ENCODE measurements at regions not wholly inside any gene's neighbourhood (a gene's known extent, or its start where the extent isn't known, plus 50 kb on each side); places are given as distances from the start of the nearest gene placed in this dataset.
A peak's percentile ranks its signal among the peaks of the same experiment; 100 is the strongest.

DNA sequence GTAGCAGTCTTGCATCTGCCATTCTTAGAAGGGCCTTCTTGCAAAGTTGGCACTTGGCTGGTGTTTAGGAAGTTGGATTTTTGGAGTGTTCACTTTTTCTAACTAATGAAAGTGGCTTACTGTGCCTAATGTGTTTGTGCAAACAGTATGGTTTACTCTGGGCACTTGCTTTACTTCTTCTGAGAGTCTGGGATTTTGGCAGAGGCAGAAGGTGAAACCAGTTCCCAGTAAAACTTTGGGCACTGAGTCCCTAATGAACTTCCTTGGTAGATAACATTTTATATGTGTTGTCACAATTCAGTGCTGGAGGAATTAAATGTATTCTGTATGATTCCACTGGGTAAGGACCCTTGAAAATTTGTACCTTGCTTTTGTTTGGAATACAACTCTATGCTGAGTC lies 155.7 kb downstream of the FAM170A start:
- H3K36me3 ChIP-seq (ENCODE audit: control insufficient read depth in 1 of 2, insufficient read depth in 2 of 2, low read length in 2 of 2) = no peaks in the 10 kb centered on the region
- no peak overlapping the region for H3K27ac ChIP-seq (ENCODE audit: low read depth, low read length)
- no peaks in the 10 kb centered on the region for H3K4me1 ChIP-seq (ENCODE audit: control insufficient read depth in 1 of 2, insufficient read depth in 2 of 2, low read length in 2 of 2)
- no peak overlapping the region for H3K4me3 ChIP-seq (ENCODE audit: low read depth in 1 of 2, low read length in 2 of 2)
- no peaks in the 10 kb centered on the region for H3K9me3 ChIP-seq (ENCODE audit: control insufficient read depth in 1 of 2, low read length in 2 of 2)
- H3K27me3 ChIP-seq (ENCODE audit: control insufficient read depth in 1 of 2, insufficient read depth in 2 of 2, low read length in 2 of 2) = no peaks in the 10 kb centered on the region
- H3K9ac ChIP-seq (ENCODE audit: low read depth in 1 of 2, low read length in 2 of 2) = no peak overlapping the region

DNA sequence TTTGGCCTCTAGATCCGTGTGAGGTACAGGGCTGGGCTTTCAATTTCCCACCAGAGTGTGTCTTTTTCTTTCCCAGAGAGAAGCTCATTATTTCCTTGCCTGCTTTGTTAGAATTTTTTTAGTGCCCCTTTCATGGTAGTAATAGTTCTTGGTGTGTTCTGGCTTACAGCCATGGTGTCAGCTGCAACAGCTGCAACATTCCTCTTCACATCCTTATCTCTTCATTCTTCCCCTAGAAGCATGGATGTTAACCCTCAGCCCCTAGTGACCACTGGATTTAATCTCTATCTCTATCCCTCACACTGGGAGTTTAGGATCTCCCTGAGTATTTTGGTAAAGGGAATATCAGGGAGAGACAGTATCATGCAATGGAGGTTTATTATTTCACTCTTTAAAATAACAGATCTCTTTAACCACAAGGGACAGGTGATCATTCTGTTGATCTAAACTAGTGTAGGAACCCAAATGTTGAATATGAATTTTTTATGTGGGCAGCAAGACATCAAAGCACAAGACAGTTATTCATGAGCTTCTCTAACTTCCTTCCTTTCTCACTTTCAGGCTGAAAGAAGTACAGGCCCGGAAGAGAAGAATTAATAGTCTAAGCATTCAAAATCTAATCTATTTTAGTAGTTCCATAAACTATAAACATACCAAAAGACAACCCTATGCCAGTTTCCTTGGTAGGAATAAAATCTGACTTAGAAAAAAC lies 160.2 kb downstream of the FAM170A start:
- no peaks in the 10 kb centered on the region for H3K9me3 ChIP-seq (ENCODE audit: control insufficient read depth in 1 of 2, low read length in 2 of 2)
- peaks cover 0 to 10% of the 10 kb centered on the region in 2 donors for H3K4me1 ChIP-seq (ENCODE audit: control insufficient read depth in 1 of 2, insufficient read depth in 2 of 2, low read length in 2 of 2)

DNA sequence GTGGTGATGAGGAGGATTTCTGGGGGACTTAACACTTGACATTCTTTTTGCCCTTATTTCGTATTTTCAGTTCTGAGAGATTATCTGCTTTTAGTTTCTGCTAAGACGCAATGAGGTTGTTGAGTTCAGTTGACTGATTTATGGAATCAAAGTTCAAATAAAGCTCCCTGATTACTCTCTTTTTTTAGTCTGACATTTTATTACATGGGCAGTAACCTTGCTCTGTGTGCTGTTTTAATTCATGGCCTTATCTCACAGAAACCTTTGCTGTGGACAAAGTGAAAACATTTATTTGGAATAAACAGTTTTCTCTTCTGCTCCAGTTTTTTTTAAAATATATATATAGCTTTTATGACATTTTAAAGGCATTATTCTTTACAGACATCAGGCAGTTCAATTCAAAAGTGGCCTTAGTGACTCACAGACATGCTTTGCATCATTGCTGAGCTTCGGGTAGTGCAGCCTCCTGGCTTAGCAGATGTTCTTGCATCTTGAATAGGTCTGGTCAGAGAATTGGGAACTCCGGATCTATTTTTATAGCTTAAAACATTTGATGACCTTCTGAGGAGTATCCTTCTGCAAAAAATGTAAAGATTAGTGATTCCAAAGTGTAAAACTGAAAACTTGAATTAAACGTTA lies 162.9 kb downstream of the FAM170A start:
- Histone ChIP-seq H3K27ac (ENCODE audit: low read depth, low read length) (no peak overlapping the region), H3K4me3 (ENCODE audit: low read depth in 1 of 2, low read length in 2 of 2) (peak overlapping the region in 1 of 2 donors; percentile 47), H3K9me3 (ENCODE audit: control insufficient read depth in 1 of 2, low read length in 2 of 2) (no peaks in the 10 kb centered on the region), H3K9ac (ENCODE audit: low read depth in 1 of 2, low read length in 2 of 2) (no peak overlapping the region), H3K4me1 (ENCODE audit: control insufficient read depth in 1 of 2, insufficient read depth in 2 of 2, low read length in 2 of 2) (peaks cover 0 to 10% of the 10 kb centered on the region in 2 donors), H3K36me3 (ENCODE audit: control insufficient read depth in 1 of 2, insufficient read depth in 2 of 2, low read length in 2 of 2) (no peaks in the 10 kb centered on the region), H3K27me3 (ENCODE audit: control insufficient read depth in 1 of 2, insufficient read depth in 2 of 2, low read length in 2 of 2) (no peaks in the 10 kb centered on the region)

More for the DNA sequence above, 160.2 kb downstream of the FAM170A start:
- H3K36me3 ChIP-seq (ENCODE audit: control insufficient read depth in 1 of 2, insufficient read depth in 2 of 2, low read length in 2 of 2) = no peaks in the 10 kb centered on the region
- H3K9ac ChIP-seq (ENCODE audit: low read depth in 1 of 2, low read length in 2 of 2) = no peak overlapping the region
- H3K27ac ChIP-seq (ENCODE audit: low read depth, low read length) = no peak overlapping the region
- no peaks in the 10 kb centered on the region for H3K27me3 ChIP-seq (ENCODE audit: control insufficient read depth in 1 of 2, insufficient read depth in 2 of 2, low read length in 2 of 2)
- no peak overlapping the region for H3K4me3 ChIP-seq (ENCODE audit: low read depth in 1 of 2, low read length in 2 of 2)

DNA sequence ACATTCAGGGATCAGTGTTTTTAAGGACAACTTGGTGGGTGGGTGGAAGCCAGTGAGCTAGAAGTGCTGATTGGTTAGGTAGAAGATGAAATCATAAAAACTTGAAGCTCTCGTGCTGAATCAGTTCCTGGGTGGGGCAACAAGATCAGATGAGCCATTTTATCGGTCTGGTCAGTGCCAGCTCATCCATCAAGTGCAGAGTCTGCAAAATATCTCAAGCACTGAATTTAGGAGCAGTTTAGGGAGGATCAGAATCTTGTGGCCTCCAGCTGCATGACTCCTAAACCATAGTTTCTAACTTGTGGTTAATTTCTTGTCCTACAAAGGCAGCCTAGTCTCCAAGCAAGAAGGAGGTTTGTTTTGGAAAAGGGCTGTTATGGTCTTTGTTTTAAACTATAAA lies 166.4 kb downstream of the FAM170A start:
- no peaks in the 10 kb centered on the region for H3K36me3 ChIP-seq (ENCODE audit: control insufficient read depth in 1 of 2, insufficient read depth in 2 of 2, low read length in 2 of 2)
- no peaks in the 10 kb centered on the region for H3K9me3 ChIP-seq (ENCODE audit: control insufficient read depth in 1 of 2, low read length in 2 of 2)
- H3K4me3 ChIP-seq (ENCODE audit: low read depth in 1 of 2, low read length in 2 of 2) = no peak overlapping the region
- H3K9ac ChIP-seq (ENCODE audit: low read depth in 1 of 2, low read length in 2 of 2) = no peak overlapping the region
- H3K27ac ChIP-seq (ENCODE audit: low read depth, low read length) = no peak overlapping the region
- H3K4me1 ChIP-seq (ENCODE audit: control insufficient read depth in 1 of 2, insufficient read depth in 2 of 2, low read length in 2 of 2) = peaks cover 0 to 10% of the 10 kb centered on the region in 2 donors
- H3K27me3 ChIP-seq (ENCODE audit: control insufficient read depth in 1 of 2, insufficient read depth in 2 of 2, low read length in 2 of 2) = no peaks in the 10 kb centered on the region

DNA sequence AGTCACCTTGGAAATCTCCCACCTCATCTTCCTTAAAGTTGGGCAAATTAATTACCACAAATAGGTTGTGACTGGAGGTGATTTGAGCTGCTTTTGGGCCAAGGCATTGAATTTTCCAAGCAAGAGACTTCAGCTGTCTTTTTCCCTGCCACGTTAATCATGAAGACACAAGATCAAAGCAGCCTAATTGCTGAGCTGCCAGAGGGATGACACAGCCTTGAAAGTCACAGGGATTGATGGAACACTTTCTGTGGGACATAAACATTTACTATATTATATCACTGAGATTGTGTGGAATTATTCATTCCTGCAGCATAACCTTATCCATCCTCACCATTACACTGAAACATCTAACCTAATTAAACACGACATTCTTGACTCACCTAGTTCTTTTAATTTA lies 172.2 kb downstream of the FAM170A start:
- no peaks in the 10 kb centered on the region for H3K27me3 ChIP-seq (ENCODE audit: control insufficient read depth in 1 of 2, insufficient read depth in 2 of 2, low read length in 2 of 2)
- H3K9ac ChIP-seq (ENCODE audit: low read depth in 1 of 2, low read length in 2 of 2) = no peak overlapping the region
- H3K27ac ChIP-seq (ENCODE audit: low read depth, low read length) = no peak overlapping the region
- H3K9me3 ChIP-seq (ENCODE audit: control insufficient read depth in 1 of 2, low read length in 2 of 2) = no peaks in the 10 kb centered on the region
- H3K36me3 ChIP-seq (ENCODE audit: control insufficient read depth in 1 of 2, insufficient read depth in 2 of 2, low read length in 2 of 2) = no peaks in the 10 kb centered on the region
- no peak overlapping the region for H3K4me3 ChIP-seq (ENCODE audit: low read depth in 1 of 2, low read length in 2 of 2)
- H3K4me1 ChIP-seq (ENCODE audit: control insufficient read depth in 1 of 2, insufficient read depth in 2 of 2, low read length in 2 of 2) = no peaks in the 10 kb centered on the region

DNA sequence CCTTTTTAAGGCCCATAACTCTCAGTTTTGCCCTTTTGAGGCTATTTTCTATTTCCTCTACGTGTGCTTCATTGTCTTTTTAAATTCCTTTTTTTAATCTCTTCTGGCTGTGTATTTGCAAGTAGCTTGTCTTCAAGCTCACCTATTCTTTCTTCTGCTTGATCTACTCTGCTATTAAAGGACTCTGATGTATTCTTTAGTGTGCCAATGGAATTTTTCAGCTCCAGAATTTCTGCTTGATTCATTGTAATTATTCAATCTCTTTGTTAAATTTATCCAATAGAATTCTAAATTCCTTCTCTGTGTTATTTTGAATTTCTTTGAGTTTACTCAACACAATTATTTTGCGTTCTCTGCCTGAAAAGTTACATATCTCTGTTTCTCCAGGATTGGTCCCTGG lies 178.7 kb downstream of the FAM170A start:
- no peaks in the 10 kb centered on the region for H3K27me3 ChIP-seq (ENCODE audit: control insufficient read depth in 1 of 2, insufficient read depth in 2 of 2, low read length in 2 of 2)
- no peaks in the 10 kb centered on the region for H3K36me3 ChIP-seq (ENCODE audit: control insufficient read depth in 1 of 2, insufficient read depth in 2 of 2, low read length in 2 of 2)
- H3K4me3 ChIP-seq (ENCODE audit: low read depth in 1 of 2, low read length in 2 of 2) = no peak overlapping the region
- H3K9ac ChIP-seq (ENCODE audit: low read depth in 1 of 2, low read length in 2 of 2) = no peak overlapping the region
- H3K27ac ChIP-seq (ENCODE audit: low read depth, low read length) = no peak overlapping the region
- no peaks in the 10 kb centered on the region for H3K4me1 ChIP-seq (ENCODE audit: control insufficient read depth in 1 of 2, insufficient read depth in 2 of 2, low read length in 2 of 2)
- H3K9me3 ChIP-seq (ENCODE audit: control insufficient read depth in 1 of 2, low read length in 2 of 2) = peaks cover 2 to 5% of the 10 kb centered on the region in 2 donors

DNA sequence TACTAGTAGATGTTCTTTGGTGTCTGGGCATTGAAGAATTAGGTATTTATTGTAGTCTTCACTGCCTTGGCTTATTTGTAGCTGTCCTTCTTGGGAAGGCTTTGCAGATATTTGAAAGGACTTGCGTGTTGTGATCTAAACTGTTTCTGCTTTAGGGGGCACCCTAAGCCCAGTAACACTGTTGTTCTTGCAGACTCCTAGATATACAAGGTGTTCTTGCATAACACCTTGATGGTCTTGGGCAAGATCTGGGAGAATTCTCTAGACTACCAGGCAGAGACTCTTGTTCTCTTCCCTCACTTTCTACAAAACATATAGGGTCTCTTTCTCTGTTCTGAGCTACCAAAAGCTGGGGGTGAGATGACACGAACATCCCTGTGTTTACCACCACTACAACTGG lies 179.1 kb downstream of the FAM170A start:
- H3K36me3 ChIP-seq (ENCODE audit: control insufficient read depth in 1 of 2, insufficient read depth in 2 of 2, low read length in 2 of 2) = no peaks in the 10 kb centered on the region
- no peak overlapping the region for H3K9ac ChIP-seq (ENCODE audit: low read depth in 1 of 2, low read length in 2 of 2)
- no peak overlapping the region for H3K27ac ChIP-seq (ENCODE audit: low read depth, low read length)
- no peaks in the 10 kb centered on the region for H3K27me3 ChIP-seq (ENCODE audit: control insufficient read depth in 1 of 2, insufficient read depth in 2 of 2, low read length in 2 of 2)
- H3K9me3 ChIP-seq (ENCODE audit: control insufficient read depth in 1 of 2, low read length in 2 of 2) = peaks cover 2 to 5% of the 10 kb centered on the region in 2 donors
- H3K4me3 ChIP-seq (ENCODE audit: low read depth in 1 of 2, low read length in 2 of 2) = no peak overlapping the region
- no peaks in the 10 kb centered on the region for H3K4me1 ChIP-seq (ENCODE audit: control insufficient read depth in 1 of 2, insufficient read depth in 2 of 2, low read length in 2 of 2)

DNA sequence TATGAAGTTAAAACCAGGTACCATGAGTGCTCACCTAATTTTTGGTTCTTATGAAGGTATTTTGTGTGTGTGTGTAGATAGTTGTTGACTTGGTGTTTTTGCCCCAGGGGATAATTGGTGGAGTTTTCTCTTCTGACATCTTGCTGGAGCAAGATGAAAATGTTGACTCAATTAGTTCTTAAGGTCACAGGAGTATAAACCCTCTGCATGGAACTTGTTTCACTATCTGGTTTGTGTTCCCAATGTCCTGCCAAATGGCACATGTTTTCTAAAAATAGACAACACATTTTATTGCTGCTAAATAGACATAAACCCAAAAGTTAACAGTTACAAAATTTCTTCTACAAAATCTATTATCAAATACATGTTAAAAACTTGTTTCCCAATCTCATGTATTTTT lies 180.9 kb downstream of the FAM170A start:
- no peak overlapping the region for H3K27ac ChIP-seq (ENCODE audit: low read depth, low read length)
- H3K4me1 ChIP-seq (ENCODE audit: control insufficient read depth in 1 of 2, insufficient read depth in 2 of 2, low read length in 2 of 2) = no peaks in the 10 kb centered on the region
- H3K9me3 ChIP-seq (ENCODE audit: control insufficient read depth in 1 of 2, low read length in 2 of 2) = peaks cover 2 to 5% of the 10 kb centered on the region in 2 donors

DNA sequence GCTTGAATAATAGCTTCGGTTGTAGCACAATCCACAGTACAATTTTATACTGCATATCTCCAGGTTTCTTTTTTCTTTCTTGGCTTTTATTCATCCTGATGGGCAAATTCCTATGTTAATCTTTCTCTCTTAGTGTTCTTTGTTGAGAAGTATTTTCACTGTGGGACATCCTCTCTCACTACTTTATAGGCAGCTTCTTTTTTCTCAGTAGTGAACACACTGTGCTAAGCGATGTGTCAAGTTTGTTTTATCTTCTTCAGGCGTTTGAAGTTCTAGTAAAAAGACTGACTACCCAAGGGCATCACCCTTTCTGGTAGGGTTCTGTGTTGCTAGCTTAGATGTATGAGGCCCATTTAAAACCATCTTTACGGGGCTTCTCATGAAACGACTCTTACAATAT lies 182.1 kb downstream of the FAM170A start:
- Histone ChIP-seq H3K27ac (ENCODE audit: low read depth, low read length) (no peak overlapping the region), H3K9ac (ENCODE audit: low read depth in 1 of 2, low read length in 2 of 2) (no peak overlapping the region), H3K9me3 (ENCODE audit: control insufficient read depth in 1 of 2, low read length in 2 of 2) (peaks cover 2 to 5% of the 10 kb centered on the region in 2 donors), H3K4me1 (ENCODE audit: control insufficient read depth in 1 of 2, insufficient read depth in 2 of 2, low read length in 2 of 2) (no peaks in the 10 kb centered on the region), H3K4me3 (ENCODE audit: low read depth in 1 of 2, low read length in 2 of 2) (no peak overlapping the region), H3K27me3 (ENCODE audit: control insufficient read depth in 1 of 2, insufficient read depth in 2 of 2, low read length in 2 of 2) (no peaks in the 10 kb centered on the region), H3K36me3 (ENCODE audit: control insufficient read depth in 1 of 2, insufficient read depth in 2 of 2, low read length in 2 of 2) (no peaks in the 10 kb centered on the region)

More for the DNA sequence above, 180.9 kb downstream of the FAM170A start:
- H3K4me3 ChIP-seq (ENCODE audit: low read depth in 1 of 2, low read length in 2 of 2) = no peak overlapping the region
- no peak overlapping the region for H3K9ac ChIP-seq (ENCODE audit: low read depth in 1 of 2, low read length in 2 of 2)
- no peaks in the 10 kb centered on the region for H3K27me3 ChIP-seq (ENCODE audit: control insufficient read depth in 1 of 2, insufficient read depth in 2 of 2, low read length in 2 of 2)
- no peaks in the 10 kb centered on the region for H3K36me3 ChIP-seq (ENCODE audit: control insufficient read depth in 1 of 2, insufficient read depth in 2 of 2, low read length in 2 of 2)

DNA sequence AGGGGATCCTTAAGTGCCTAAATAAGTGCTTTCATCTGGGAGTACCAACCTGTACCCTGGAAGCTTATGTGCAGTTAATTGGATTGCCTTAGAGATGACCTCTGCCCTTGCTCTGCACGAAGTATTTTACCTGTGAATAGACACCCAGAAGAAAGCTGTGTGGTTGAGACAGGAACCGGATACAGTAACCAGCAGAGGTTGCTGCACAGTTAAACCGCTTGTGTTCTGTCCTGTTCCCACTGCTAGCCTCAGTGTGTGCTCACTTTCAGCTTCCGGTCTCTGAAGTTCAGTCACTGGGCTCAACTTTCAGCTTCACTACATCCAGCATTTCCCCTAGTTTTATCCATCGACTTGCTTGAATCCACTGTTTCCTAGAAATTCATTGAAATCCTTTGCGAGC lies 185.3 kb downstream of the FAM170A start:
- Histone ChIP-seq H3K4me1 (ENCODE audit: control insufficient read depth in 1 of 2, insufficient read depth in 2 of 2, low read length in 2 of 2) (no peaks in the 10 kb centered on the region), H3K27me3 (ENCODE audit: control insufficient read depth in 1 of 2, insufficient read depth in 2 of 2, low read length in 2 of 2) (no peaks in the 10 kb centered on the region), H3K4me3 (ENCODE audit: low read depth in 1 of 2, low read length in 2 of 2) (no peak overlapping the region), H3K36me3 (ENCODE audit: control insufficient read depth in 1 of 2, insufficient read depth in 2 of 2, low read length in 2 of 2) (no peaks in the 10 kb centered on the region), H3K27ac (ENCODE audit: low read depth, low read length) (no peak overlapping the region), H3K9me3 (ENCODE audit: control insufficient read depth in 1 of 2, low read length in 2 of 2) (no peaks in the 10 kb centered on the region), H3K9ac (ENCODE audit: low read depth in 1 of 2, low read length in 2 of 2) (no peak overlapping the region)
